WTC11 (cell line): ENCODE measurements at regions not wholly inside any gene's neighbourhood (a gene's known extent, or its start where the extent isn't known, plus 50 kb on each side); places are given as distances from the start of the nearest gene placed in this dataset.

Experiments used
- ATF6 ChIP-seq: sonication (generic); formaldehyde crosslinking; IDR thresholded peaks from 2 replicates; pipeline ENCODE4 v1.8.1; 2023; ENCODE audit warnings: mild to moderate bottlenecking, missing genetic modification reagents
- CTCF ChIP-seq: fragments of 200-600 bp; IDR thresholded peaks from 2 replicates; pipeline ENCODE4 v1.8.0; 2022; ENCODE audit warnings: antibody characterized with exemption
- KAT7 ChIP-seq: sonication (generic); formaldehyde crosslinking; IDR thresholded peaks from 2 replicates; pipeline ENCODE4 v1.8.1; 2023; ENCODE audit warnings: missing genetic modification reagents, mild to moderate bottlenecking, borderline replicate concordance
- ZNF232 ChIP-seq: sonication (generic); formaldehyde crosslinking; IDR thresholded peaks from 2 replicates; pipeline ENCODE4 v1.8.0; 2022; ENCODE audit warnings: mild to moderate bottlenecking, missing genetic modification reagents
- TF ChIP-seq, protein P1 (sequence below): sonication (generic); formaldehyde crosslinking; IDR thresholded peaks from 2 replicates; pipeline ENCODE4 v1.8.1; 2023; ENCODE audit warnings: mild to moderate bottlenecking, moderate library complexity, missing genetic modification reagents
- TF ChIP-seq, protein P2 (sequence below): sonication (generic); formaldehyde crosslinking; IDR thresholded peaks from 2 replicates; pipeline ENCODE4 v1.8.1; 2022; ENCODE audit warnings: mild to moderate bottlenecking, moderate library complexity, missing genetic modification reagents

GRCh38 chr2:237256887-237257286, 157.1 kb downstream of the COL6A3 start:
- TF ChIP-seq, protein P1, sequence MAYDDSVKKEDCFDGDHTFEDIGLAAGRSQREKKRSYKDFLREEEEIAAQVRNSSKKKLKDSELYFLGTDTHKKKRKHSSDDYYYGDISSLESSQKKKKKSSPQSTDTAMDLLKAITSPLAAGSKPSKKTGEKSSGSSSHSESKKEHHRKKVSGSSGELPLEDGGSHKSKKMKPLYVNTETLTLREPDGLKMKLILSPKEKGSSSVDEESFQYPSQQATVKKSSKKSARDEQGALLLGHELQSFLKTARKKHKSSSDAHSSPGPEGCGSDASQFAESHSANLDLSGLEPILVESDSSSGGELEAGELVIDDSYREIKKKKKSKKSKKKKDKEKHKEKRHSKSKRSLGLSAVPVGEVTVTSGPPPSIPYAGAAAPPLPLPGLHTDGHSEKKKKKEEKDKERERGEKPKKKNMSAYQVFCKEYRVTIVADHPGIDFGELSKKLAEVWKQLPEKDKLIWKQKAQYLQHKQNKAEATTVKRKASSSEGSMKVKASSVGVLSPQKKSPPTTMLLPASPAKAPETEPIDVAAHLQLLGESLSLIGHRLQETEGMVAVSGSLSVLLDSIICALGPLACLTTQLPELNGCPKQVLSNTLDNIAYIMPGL (CRISPR knock-in tag): no peak
- TF ChIP-seq, protein P2, sequence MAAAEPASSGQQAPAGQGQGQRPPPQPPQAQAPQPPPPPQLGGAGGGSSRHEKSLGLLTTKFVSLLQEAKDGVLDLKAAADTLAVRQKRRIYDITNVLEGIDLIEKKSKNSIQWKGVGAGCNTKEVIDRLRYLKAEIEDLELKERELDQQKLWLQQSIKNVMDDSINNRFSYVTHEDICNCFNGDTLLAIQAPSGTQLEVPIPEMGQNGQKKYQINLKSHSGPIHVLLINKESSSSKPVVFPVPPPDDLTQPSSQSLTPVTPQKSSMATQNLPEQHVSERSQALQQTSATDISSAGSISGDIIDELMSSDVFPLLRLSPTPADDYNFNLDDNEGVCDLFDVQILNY: no peak
- TF ChIP-seq KAT7 (CRISPR knock-in tag): no peak
- TF ChIP-seq CTCF: no peak
- no peak for TF ChIP-seq ATF6
- no peak for TF ChIP-seq ZNF232 (CRISPR knock-in tag)
